HG03175 (cell line): ENCODE measurements at regions not wholly inside any gene's neighbourhood (a gene's known extent, or its start where the extent isn't known, plus 50 kb on each side); places are given as distances from the start of the nearest gene placed in this dataset.

ENCODE experiments used
- ATAC-seq: cut with Tn5 transposase; IDR thresholded peaks from one replicate; pipeline ENCODE4 v1.9.1; 2021; ENCODE audit warnings: mild to moderate bottlenecking, moderate library complexity; ENCODE audit not compliant: unreplicated experiment

GRCh38 chr10:2748287-2748686 is 319.1 kb upstream of the PFKP start:
- ATAC-seq: no peak

GRCh38 chr10:2746638-2747037 is 320.7 kb upstream of the PFKP start:
- ATAC-seq: no peak

- no peak for ATAC-seq
Observed at GRCh38 chr10:2745666-2746065, 321.7 kb upstream of the PFKP start.

DNA sequence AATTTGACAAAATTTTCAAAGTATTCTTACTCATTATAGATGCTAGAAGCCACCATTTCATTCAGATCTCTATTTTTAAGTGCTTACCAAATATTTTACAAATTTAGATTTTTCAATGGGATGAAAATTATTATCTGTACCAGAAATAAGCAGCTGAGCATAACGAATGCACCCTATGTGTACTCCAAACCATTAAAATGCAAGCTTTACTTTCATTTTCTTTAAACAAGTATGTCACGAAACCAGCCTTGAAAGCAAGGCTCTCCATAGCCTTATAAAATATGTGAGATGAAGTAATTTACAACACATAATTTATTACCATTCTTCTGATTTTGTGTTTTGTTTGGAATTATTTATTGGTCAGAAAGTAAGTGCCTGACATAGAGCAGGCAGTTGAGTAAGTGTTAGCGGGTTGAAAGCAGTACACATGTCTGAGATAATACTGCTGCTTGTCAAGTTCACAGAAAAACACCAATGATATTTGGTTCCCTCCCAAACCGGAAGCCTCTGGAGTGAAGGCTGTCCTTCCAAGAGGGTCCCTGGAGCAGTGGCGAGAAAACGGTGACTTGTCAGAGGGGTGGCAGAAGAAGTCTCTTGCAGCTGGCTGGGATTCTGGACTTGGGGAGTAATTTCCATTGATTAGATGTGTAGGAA is 322.7 kb upstream of the PFKP start:
- ATAC-seq: no peak

GRCh38 chr10:2734603-2735002 is 332.7 kb upstream of the PFKP start:
- no peak for ATAC-seq

DNA sequence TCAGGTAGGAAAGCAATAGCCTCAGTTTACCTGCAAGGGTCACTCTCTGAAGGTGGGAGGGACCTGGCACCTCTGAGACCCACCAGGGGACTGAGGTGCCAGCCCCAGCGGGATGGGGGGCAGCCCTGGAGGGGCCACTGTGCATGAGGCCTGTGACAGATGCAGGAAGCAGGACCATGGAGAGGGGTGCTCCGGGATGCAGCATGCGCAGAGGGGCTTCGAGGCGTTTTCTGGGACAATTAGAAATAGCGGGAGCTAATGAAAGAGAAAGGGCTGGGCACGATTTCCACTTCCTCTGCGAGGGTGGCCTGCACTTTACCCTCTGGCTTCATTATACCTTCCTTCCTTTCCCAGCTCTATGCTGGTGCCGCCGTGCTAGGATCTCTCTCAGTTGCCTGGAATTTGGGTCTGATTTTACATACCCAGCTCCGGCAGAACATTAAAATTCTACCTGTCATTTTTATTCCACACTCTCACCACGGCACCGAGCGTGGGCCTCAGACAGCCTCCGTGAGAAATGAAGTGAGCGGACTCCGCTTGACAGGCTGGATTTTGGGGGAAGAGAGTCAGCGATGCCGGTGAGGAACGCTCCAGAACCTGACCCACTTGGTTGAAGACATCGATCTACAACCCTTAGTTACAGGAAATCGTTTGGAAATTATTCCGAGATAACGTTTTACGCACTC is 333.9 kb upstream of the PFKP start:
- no peak for ATAC-seq

GRCh38 chr10:2731940-2732339 is 335.4 kb upstream of the PFKP start:
- no peak for ATAC-seq

DNA sequence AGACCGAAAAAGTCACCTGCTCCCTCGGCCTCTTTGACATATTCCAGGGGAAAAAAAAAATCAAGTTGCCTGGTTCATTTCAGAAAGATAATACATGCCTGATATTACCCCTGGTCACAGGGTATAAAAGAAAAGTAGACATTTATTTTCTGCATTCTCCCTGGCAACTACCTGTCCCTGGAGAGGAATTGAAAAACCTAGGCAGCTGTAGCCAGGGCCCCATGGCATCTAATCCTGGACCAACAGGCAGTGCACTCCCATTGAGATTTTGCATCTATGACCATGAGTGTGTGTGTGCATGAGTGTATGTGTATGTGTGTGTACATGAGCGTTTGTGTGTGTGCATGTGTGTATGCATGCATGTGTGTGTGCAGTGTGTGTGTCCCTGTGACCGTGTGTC is 338.2 kb upstream of the PFKP start:
- no peak for ATAC-seq

DNA sequence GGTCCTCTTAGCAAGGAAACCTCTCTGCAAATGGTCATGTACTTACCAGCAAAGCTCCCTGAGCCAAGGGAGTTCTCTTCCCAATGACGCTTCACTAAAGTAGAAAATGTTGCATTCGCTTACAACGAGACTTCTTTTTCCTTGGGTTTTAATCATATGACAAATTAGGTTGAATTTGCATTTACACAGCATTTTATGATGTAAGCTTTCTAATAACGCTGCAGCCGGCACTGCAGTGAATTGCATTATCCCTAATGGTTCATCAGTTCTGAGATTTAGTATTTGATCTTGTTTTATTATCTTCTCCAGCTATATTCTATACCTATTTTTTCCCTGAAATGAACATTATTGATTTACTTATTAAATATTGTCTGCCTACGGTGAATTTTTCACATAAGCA is 339.3 kb upstream of the PFKP start:
- ATAC-seq: no peak

DNA sequence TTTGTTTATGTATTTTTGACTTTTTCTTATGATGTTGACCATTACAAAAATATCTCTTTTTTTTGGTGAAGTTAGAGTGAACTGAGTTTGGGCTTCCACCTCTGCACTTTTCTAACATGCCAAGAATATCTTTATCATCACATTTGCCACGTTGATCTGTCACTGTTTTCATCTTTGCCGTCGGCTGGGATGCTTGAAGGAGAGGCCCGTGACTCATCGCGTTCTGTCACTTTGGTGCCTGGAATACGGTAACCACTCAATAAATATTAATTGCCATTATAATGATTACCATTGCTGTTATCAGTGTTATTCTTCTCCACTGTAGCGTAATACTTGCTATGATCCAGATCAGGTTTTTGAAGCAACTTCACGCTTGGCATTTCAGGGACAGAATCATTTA is 350.8 kb upstream of the PFKP start:
- ATAC-seq: no peak

DNA sequence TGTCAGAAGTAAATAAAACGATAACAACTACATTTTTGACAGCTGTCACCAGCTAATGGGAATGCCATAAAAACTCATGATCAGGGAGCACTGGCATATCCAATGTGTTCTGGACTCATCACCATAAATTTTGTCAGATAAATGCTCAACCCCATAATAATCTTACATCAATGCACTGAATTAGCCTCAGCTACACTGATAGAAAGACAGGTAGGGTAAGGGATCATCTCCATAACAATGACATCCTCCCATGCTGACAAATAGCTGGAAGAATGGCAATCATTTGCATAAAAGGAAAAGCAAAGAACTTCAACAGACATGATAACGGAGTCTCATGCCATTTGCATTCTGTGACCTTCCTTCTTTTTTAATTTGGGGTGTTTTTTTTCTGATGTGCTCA is 352.8 kb upstream of the PFKP start:
- ATAC-seq: no peak

GRCh38 chr10:2703953-2704352 is 363.4 kb upstream of the PFKP start:
- no peak for ATAC-seq

- ATAC-seq: no peak
Observed at GRCh38 chr10:2701802-2702201, 365.5 kb upstream of the PFKP start.

DNA sequence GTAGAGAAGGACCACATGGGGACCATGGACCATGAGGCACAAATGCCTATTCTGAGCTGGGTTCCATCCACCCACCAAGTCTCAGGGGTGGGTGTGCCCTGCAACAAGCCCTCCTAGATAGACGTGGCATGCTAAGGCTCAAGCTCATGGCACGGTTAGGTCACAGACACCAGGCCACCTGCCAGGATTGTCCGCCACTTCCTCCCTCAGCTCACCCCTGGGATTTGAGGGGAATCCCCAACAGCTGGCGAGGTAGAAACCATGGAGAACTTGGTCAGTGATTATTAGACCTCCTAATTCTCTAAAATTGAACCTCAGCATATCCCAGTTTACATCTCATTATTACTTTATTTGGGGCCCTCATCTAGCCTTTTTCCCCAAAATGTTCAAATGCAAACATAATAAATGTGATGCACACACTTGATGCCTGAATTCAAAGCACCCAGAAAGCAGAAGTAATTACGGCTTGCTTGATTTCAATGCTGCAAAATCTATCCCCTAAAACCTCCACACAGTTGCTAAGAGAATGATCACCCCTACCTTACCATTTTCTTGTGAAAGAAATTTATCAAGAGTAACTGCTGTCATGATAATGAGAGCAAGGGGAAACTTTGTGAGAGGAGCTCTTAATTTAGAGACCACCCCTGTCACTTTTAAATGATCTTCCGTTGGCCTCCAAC is 366.6 kb upstream of the PFKP start:
- ATAC-seq: no peak

DNA sequence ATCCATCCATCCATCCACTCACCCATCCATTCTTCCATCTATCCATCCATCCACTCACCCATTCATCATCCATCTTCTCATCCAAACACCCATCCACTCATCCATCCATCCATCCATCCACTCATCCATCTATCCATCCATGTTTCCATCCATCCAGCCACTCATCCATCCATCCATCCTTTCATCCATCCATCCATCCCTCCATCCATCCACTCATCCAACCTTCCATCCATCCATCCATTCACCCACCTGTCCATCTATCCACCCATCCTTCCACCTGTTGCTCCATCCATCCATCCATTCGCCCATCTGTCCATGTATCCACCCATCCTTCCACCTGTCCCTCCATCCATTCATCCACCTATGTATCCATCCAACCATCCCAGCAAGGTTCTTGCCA is 378.4 kb upstream of the PFKP start:
- no peak for ATAC-seq

- no peak for ATAC-seq
Observed at GRCh38 chr10:2686691-2687090, 380.7 kb upstream of the PFKP start.

GRCh38 chr10:2682491-2682890 is 384.9 kb upstream of the PFKP start:
- ATAC-seq: no peak

DNA sequence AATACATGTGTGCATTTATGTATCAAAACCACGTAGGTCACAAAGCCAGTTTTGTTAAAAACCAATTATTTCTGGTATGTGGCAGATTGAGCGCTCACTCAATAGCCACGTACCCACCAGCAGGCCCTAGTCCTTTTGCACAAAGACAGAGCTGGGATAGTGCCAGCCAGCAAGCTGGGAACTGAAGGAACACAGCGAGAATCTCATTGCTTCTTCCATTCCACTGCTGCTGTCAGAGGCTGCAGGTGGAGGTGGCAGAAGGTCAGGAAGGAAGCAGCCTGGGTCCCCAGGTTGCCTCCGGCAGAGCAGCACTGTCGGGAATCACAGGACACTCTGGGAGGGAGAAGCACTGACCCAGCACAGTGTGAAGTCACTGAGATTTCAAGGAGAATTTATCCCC is 385.5 kb upstream of the PFKP start:
- no peak for ATAC-seq

GRCh38 chr10:2680821-2681220 is 386.5 kb upstream of the PFKP start:
- ATAC-seq: no peak

DNA sequence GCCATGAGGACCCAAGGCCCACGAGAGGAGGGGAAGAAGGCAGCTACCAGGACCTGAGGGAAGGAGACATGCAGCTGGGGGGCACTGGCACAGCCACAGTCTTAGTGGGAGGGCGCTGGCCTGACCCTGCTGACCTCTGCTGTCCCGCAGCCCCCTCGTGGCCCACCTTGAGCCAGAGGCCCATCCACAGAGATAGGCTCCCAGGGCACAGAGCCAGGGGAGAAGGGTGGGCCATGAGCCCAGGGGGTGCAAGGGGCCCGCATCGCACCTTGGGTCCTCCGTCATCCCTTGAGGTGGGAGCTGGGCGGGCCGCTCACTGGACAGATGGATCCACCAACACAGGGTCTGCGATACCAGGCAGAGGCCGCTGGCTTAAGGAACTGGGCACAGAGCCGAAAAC is 387.7 kb upstream of the PFKP start:
- no peak for ATAC-seq

- no peak for ATAC-seq
Observed at GRCh38 chr10:2676455-2676854, 390.9 kb upstream of the PFKP start.

- ATAC-seq: no peak
Observed at GRCh38 chr10:2674451-2674850, 392.9 kb upstream of the PFKP start.
